Bronchial epithelial cell (primary cell): ENCODE measurements at regions not wholly inside any gene's neighbourhood (a gene's known extent, or its start where the extent isn't known, plus 50 kb on each side); places are given as distances from the start of the nearest gene placed in this dataset.

Experiments
- DNase-seq: peaks from one replicate; pipeline ENCODE4 v3.0.0-alpha.2; 2010; ENCODE audit warnings: low read depth
- FAIRE-seq: peaks from 2 replicates; lab custom pipeline; 2011; peaks lifted over from hg19 to GRCh38; lab: Jason Lieb, UNC
- H3K27me3 ChIP-seq: 2 replicates; pipeline ENCODE4 v1.5.1; 2011; ENCODE audit warnings: low read length; ENCODE audit not compliant: control insufficient read depth, insufficient read depth
- H3K36me3 ChIP-seq: 2 replicates; pipeline ENCODE4 v1.5.1; 2011; ENCODE audit warnings: low read length; ENCODE audit not compliant: control insufficient read depth, insufficient read depth
- H3K4me3 ChIP-seq: 2 replicates; pipeline ENCODE4 v1.5.1; 2011; ENCODE audit warnings: mild to moderate bottlenecking, low read depth, low read length, control low read depth
- TF ChIP-seq, protein P1 (sequence below): IDR thresholded peaks from 2 replicates; pipeline ENCODE4 v1.5.1; 2011; ENCODE audit warnings: mild to moderate bottlenecking, moderate library complexity, low read length, control low read depth, inconsistent platforms; ENCODE audit not compliant: insufficient read depth, severe bottlenecking

DNA sequence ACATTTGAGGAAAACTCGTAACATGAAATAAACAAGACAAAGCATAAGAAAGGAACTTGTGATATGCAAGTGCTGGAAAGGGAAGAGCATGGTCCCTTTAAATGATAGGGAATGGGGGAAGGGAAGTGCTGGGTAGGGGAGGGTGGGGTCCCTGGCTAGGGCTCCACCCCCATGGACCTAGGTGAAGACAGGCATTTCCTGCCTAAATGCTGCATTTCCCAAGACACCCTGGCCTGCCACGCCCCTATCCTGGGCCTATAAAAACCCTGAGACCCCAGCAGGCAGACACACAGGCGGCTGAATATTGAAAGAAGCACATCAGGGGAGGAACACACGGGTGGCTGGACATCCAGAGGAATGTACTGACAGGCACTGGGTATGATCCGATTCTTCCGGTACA is 499.9 kb downstream of the ZEB2 start:
- DNase-seq: no peak
- H3K27me3 ChIP-seq: no peaks in the 10 kb centered on the region
- TF ChIP-seq, protein P1, sequence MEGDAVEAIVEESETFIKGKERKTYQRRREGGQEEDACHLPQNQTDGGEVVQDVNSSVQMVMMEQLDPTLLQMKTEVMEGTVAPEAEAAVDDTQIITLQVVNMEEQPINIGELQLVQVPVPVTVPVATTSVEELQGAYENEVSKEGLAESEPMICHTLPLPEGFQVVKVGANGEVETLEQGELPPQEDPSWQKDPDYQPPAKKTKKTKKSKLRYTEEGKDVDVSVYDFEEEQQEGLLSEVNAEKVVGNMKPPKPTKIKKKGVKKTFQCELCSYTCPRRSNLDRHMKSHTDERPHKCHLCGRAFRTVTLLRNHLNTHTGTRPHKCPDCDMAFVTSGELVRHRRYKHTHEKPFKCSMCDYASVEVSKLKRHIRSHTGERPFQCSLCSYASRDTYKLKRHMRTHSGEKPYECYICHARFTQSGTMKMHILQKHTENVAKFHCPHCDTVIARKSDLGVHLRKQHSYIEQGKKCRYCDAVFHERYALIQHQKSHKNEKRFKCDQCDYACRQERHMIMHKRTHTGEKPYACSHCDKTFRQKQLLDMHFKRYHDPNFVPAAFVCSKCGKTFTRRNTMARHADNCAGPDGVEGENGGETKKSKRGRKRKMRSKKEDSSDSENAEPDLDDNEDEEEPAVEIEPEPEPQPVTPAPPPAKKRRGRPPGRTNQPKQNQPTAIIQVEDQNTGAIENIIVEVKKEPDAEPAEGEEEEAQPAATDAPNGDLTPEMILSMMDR: no peak
- H3K36me3 ChIP-seq: no peaks in the 10 kb centered on the region
- FAIRE-seq: no peak
- H3K4me3 ChIP-seq: no peak overlapping the region

DNA sequence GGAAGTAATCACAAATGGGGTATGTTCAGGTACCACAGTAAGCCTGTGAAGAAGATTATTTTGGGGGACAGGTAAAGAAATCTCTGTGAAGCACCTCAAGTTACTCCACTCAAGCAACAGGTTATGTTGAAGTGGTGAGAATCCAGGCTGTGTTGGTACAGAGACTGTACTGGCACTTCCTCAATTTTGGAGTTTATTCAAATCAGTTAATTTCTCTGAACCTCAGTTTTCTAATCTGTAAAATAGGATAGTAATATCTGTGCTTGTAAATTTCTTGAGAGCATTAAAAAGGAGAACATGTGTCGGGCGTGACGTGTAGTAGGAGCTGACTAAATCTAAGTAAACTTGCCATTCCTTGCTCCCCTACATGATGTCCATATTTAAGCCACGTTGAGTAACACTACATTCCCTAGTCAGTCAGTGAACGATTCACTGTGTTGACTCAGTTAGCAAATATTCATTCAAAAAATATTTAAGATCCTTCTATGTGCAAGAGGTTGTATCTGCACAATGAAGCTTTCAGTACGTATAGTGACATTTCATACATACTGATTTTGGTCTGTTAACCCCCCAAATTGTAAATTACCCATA is 504.2 kb downstream of the ZEB2 start:
- FAIRE-seq (no peak), DNase-seq (peak; percentile 97)
- Histone ChIP-seq H3K4me3 (no peak overlapping the region), H3K36me3 (no peaks in the 10 kb centered on the region), H3K27me3 (no peaks in the 10 kb centered on the region)
- TF ChIP-seq, protein P1: no peak

GRCh38 chr2:144015036-144015435 is 504.9 kb downstream of the ZEB2 start:
- no peaks in the 10 kb centered on the region for H3K27me3 ChIP-seq
- DNase-seq: no peak
- H3K4me3 ChIP-seq: no peak overlapping the region
- TF ChIP-seq, protein P1: no peak
- H3K36me3 ChIP-seq: no peaks in the 10 kb centered on the region
- no peak for FAIRE-seq

DNA sequence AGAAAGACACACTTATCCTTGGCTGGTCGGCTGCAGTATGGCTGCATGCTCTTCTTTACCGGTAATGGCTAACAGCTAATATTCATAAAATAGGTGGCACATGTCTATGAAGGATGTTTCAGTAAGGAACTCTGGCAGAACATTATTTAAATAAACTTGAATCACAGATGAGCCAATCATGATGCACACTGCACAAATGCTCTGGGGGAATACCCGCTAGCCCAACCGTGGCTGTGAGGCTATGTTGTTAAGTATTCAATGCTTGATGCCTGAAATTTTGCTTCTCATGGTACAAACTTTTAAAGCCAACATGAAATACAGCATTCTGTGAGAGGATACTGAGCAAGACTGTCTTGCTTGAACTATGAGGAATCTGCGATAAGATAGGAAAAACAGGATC is 505.8 kb downstream of the ZEB2 start:
- TF ChIP-seq, protein P1: no peak
- FAIRE-seq: no peak
- H3K36me3 ChIP-seq: no peaks in the 10 kb centered on the region
- H3K27me3 ChIP-seq: no peaks in the 10 kb centered on the region
- no peak overlapping the region for H3K4me3 ChIP-seq
- peak; percentile 67 for DNase-seq

DNA sequence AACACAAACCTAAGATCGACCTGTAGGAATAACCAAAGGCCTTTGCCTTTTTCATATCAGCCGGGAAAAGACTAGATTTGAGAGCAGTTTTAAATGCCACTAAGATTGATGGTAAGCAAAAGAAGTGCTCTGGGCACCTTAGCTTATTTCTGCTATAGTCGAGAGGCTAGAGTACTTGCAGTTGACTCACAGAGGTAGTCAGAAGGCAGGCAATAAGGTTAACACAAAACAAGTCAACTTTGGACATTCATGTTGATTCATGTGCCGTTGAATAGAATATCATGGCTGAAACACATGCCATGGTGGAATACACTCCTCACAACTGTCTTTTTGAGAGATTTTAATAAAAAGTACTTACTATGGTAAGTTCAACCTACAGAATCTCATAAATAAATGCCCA is 507.6 kb downstream of the ZEB2 start:
- Histone ChIP-seq H3K27me3 (no peaks in the 10 kb centered on the region), H3K4me3 (no peak overlapping the region), H3K36me3 (no peaks in the 10 kb centered on the region)
- DNase-seq (peak; percentile 89), FAIRE-seq (no peak)
- TF ChIP-seq, protein P1: no peak

GRCh38 chr2:144011553-144011952 is 508.4 kb downstream of the ZEB2 start:
- TF ChIP-seq, protein P1: no peak
- Histone ChIP-seq H3K27me3 (no peaks in the 10 kb centered on the region), H3K4me3 (no peak overlapping the region), H3K36me3 (no peaks in the 10 kb centered on the region)
- FAIRE-seq: no peak
- DNase-seq: peak; percentile 82
